ENCODE measurements at regions not wholly inside any gene's neighbourhood (a gene's known extent, or its start where the extent isn't known, plus 50 kb on each side); places are given as distances from the start of the nearest gene placed in this dataset.
A peak's percentile ranks its signal among the peaks of the same experiment; 100 is the strongest.

DNA sequence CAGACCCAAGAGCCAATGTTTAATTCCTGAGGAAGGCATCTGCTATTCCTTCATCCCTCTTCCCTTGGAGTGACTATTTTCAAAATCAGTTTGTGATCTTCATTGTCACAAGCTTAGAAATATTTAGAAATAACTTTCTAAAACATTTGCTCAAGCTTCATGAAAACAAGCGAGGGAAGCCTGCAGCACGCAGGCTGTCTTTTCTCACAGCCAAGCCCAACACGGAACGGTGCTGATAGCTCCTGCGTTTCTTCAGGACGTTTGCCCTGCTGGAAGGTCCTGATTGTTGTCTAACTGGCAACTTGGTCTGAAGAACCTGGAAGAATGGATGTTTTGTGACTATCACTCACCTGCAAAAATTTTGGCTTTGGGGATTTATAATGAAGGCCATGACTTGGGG is 152.5 kb downstream of the FGF9 start:
- DNase-seq = no peak

DNA sequence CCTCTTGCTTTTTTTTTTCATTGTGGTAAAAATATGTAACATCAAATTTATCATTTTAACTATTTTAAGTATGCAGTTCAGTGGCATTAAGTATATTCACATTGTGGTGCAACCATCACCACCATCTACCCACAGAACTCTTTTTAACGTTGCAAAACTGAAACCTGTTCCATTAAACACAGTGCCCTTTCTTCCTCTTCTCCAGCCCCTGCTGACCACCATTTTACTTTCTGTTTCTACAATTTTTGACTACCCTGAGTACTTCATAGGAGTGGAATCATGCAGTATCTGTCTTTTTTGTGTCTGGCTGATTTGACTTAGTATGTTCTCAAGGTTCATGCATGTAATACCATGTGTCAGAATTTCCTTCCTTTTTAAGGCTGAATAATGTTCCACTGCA is 153.1 kb downstream of the FGF9 start:
- DNase-seq = no peak

DNA sequence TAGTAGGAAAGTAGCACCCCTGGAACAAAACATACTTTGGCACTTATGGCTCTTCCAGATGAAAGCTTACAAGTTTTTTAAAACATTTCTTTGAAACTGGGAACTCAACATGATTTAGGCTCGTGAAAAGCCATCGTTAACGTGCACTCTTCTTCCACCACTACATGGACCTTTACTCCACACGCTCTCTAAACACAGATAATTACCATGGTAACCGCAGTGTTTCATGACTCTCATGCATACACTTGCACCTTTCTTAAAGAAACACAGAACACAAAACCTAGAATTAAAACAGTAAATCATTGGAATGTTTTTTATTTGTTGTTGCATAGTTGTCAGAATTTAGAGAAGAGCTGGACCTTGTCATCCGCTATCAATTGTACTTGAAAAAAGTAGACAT is 154.3 kb downstream of the FGF9 start:
- no peak for DNase-seq

DNA sequence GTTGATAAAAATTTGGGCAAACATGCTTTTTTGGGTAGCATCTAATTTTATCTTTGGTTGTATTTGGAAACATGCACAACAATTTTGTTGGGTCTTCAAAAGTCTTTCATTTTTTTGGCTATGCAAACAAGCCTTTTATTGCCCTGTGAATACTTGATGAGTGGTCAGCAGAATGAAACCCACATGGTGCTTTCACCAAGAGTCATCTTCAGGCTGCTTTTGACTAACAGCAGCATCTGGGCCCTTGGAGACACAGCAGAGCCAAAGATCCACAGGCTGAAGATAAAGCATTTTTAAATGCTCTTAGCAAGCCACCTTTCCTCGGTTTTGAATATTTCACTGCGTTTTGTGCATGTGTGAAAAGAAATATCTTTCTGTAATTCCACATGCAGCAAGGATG is 154.9 kb downstream of the FGF9 start:
- DNase-seq = no peak

DNA sequence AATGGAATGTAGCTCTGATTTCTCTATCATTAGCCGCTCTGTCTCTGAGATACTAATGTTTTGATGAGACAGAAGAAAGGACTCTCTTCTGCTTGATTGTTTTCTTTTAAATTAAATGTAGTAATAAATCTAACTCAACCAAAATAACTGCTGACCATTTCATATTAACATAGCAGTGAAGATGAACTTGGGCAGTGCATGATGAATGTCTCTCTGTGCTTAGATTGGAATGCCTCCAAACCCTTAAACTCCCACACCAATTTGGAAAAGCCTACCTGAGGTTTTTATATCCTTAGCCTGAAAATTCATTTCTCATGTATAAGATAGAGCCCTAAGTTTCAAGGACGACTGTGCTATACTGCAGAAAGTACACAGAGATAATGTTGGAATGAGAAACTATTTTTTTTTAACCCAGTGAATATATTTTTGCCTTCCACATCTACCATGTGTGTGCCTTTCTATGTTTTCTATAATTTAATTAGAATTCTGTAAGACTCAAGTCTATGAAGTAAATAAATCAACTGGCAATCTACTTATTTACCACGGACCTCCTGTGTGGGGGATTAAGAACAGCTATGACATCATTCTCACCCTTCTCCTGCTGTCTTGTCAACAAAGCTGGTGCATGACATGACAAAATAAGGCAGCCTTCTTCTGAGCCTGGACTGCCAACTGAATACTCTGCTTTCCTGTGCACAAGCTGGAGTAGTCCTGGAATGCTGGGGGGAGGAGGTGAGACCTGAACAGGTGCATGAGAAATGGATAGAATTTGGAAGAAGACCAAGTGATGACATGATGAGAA is 155.5 kb downstream of the FGF9 start:
- no peak for DNase-seq

DNA sequence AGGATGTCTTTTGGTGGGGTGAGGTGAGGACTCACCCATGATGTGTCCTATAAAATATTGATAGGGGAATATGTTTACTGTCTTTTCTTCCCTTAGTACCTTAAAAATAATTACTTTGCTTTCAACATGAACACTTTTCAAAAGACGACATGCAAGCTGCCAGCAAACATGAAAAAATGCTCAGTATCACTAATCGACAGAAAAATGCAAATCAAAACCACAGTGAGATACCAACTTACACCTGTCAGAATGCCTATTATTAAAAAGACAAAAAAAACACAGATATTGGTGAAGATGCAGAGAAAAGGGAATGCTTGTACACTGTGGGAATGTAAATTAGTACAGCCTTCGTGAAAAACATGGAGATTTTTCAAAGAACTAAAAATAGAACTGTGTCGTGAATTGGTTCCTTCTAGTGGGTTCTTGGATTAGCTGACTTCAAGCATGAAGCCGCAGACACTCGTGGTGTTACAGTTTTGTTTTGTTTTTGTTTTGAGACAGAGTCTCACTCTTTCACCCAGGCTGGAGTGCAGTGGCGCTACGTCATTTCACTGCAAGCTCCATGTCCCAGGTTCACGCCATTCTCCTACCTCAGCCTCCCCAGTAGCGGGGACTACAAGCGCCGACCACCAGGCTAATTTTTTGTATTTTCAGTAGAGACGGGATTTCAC is 160.9 kb downstream of the FGF9 start:
- DNase-seq = no peak

DNA sequence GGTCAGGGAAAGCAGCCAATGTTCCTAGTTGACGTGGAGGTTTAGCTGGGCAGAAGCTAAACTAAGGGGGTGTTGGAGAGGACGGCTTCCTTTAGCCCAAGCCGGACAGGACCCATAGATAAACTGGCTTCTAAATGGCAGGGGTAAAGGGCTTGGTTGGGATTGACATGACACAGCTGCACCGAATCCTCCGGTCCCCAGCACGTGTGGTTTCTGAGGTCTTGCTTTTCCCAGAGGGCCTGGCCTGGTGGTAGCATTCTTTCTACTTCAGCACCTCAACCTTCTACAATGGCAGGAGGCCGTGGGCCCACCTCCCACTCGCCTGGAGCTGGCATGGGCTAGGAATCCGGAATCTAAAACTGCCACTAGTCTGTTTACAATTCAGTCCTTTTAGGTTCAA is 163.0 kb downstream of the FGF9 start:
- no peak for DNase-seq

DNA sequence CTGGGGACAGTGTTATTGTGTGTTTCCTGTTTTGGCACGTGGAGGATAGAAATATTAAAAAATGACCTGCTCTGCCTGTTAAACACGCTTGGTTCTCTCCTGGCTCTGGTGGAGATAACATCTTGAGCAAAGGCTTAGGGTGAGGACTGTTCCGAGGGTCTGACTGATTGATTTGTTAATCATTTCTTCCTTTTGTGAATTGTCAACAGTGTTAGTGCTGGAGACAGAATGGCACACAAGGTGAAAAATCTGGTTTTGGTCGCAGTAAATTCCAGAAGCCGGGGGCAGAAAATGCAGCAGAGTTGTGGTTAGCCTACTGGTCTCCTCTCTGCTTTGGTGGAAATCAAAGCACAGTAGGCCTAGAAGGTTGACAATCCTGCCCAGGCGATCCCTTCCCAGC is 163.6 kb downstream of the FGF9 start:
- no peak for DNase-seq

DNA sequence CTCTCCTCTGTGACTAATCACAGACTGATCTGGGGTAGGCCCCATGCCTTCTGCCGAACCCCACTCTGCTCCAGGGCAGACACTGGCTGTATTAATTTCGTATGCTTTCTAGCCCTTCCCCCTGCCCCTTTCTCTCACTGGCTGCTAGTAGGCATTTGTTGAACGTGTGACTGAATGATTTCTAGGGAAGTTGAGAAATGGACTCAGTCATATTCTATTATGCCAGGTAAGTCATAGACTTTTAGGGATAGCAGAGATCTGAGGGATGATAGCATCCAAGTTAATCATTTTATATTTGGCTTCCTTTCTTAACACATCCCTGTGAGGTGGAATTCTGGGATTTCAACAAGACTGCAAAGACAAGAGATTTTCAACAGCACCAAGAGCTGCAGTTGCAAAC is 166.4 kb downstream of the FGF9 start:
- no peak for DNase-seq

DNA sequence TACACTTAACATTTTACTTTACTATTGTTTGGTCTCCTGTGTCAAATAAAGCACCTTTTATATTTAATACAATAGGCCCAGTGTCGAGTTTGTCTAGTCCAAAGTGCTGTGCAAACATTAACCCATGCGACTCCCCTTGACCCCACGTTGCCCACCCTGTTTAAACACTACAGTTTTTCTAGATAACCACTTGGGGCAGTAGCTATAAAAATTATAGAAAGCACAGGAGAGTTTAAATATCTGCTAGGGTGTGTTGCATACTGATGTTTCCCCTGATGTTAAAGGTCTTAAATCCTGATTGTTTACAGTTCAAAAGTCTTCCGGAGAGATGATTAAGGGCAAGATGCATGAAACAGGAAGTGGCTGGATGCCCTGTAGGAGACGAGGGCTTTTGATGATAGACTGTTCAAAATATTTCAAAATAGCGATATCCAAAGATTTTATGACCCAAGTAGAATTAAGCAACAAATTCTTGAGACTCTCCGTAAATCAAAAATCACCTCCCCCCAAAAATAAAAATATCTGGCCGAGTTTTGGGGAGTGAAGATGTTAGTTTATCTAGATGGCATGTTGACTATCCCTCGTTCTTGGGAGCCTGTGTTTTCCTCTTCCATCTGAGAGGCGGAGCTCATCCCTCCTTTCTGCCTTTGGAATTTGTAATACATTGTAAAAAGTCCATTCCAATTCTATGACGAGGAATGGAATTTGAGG is 167.1 kb downstream of the FGF9 start:
- no peak for DNase-seq

DNA sequence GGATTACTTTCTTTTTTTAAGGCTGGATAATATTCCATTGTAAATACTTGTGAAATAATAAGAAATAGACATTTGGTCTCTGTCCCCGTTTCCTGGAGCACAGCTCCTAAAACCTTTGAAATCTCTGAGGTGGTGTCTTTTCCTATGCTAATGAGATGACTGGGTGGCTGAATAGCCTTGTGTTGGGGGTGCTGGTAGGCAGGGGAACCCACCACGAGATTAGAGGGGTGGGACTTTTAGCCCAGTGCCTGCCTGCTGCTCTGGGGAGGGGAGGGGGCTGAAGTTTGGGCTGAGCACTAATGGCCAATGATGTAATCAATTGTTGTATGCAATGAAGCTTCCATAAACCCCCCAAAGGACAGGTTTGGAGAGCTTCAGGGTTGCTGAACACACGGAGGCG is 175.7 kb downstream of the FGF9 start:
- no peak for DNase-seq

DNA sequence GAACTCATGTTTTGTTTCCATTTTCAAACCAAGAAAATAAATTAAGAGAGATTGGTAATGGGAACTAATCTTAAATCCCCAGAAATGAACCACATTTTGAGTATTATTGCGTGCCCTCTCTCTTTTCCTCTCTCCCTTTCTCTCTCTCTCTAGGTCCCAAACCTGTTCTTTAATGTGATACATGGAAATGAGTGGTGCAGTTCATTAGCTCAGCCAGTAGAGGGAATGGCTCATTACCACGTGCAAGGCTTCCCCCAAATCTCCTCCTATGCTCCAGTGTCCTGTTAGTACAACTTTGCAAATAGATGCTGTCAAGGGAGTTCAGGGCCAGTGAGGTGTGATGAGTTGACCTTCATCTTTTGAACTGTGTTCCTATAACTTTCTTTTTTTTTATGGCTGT is 178.4 kb downstream of the FGF9 start:
- peak; percentile 21 for DNase-seq

DNA sequence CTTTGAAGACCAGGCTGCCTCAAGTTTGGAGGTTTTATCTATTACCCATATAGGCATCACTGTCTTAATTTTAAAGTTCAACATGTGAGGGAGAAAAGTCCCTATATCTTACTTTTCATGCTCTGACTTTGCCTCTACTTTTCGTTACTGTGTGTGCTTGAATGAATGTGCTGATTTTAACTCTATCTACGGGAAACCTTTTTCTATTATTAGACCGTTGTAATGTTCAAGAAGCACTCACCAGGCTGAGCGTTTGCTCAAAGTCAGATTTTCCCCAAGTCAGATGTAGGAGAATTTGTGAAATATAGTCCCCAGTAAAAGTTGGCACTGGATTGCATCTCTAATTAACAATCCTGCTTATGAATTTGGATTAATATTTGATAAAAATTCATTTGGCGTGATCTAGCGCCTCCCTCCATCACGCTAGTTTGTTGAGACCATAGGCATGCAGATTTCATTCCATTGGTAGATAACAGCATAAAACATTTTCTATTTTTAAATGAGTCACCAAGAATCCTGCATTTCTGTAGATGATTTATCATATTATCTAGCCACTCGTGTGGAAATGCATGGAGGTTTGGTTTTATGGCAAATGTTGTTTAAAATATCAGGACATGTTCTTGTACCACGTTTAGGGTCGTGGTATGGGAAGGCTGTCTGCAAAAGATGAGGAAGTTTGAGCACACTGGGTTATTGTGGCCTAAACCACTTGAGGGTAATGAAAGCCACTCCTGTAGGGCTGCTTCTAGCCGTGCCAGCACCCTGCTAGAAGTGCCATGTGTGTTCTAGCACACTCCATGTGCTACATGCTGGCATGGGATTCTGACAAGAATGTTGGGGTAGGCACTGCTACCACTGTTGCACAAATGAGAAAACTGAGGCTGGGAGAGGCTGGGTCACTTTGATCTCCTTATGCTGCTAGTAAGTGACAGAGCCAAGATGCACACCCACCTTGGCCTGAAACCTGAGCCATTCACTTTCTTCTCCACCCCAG is 179.4 kb downstream of the FGF9 start:
- DNase-seq = no peak

DNA sequence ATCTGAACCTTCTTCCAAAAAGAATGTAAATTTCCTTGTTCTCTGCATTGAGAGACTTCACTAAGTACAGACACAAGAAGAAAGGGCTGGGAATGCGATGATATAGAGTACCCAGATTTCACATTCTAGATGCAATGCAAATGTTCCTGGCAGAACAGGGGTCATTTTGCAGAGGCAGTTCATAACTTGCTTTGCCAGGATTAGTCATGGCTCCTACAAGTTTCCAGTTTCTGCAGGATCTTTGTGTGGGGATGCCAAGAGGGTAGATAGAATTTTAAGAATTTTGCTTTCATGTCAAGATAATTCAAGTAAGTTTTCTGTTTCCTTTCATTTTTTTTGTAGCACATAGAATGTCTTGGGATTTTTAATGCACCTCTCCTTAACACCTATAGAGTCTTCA is 181.2 kb downstream of the FGF9 start:
- DNase-seq = no peak

DNA sequence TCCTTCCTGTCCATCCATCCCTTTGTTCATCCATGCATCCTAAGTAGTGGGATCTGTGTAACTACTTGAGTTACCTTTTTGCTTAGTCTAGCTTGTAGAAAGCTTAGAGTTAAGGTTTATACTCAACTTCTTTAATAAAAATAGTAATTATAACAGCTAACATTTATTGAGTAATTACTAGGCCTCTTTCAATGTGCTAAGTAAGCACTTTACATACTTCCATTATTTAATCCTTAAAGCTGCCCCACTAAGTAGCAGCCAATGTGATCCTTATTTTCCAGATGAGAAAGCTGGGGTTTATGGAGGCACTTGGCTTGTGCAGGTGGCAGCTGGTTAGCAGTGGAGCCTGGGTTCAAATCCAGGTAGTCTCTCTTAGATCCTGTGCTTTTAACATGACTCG is 182.9 kb downstream of the FGF9 start:
- DNase-seq = no peak

DNA sequence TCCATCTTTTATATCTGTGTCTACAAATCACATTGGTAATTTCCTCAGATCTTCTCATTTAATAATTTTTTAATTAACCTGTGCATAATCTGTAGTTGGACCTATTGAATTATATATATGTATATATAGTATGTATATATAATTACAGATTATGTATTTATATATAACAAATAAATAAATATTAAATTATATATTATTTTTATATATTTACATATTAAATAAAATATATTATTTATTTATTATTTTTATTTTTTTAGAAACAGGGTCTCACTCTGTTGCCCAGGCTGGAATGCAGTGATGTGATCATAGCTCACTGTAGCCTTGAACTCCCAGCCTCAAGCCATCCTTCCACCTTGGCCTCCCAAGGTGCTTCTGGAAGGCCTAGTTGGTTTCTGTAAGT is 197.9 kb downstream of the FGF9 start:
- no peak for DNase-seq

DNA sequence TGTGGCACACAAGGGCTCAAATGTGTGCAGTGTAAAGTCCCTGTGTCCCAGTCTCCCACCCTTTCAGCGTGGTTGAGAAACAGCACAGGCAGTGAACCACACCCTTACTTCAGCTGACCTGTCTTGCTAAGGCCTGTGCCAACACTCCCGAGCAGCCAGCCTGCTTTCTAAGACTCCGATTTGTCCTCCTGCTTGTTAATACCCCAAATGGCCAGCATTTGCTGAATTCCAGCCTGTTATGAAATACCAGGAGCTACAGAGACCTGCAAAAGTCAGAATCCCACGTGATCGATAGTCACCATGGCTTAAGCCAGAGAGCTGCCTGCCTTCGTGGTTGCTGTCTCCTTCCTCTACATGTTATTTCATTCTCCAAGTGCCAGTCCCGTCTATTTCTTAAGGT is 200.5 kb downstream of the FGF9 start:
- DNase-seq = no peak

DNA sequence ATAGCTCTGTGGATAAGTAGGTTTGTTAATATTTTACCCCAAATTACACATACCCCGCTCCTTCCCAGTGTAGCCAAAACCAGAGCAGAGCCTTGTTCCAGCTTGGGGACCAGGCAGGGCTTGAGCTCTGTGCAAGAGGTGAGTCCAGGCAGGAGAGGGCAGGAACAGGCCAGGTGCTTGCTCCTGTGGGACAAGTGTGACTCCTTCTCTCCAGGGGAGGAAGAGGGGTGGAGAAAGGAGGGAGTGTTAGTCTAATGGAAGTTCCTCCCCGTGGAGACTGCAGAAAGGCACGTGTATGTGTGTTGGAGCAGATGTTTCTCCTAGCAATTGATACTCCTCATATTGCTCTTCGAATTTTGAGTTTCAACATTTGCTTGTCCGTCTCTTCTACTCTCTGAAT is 201.0 kb downstream of the FGF9 start:
- DNase-seq = no peak

DNA sequence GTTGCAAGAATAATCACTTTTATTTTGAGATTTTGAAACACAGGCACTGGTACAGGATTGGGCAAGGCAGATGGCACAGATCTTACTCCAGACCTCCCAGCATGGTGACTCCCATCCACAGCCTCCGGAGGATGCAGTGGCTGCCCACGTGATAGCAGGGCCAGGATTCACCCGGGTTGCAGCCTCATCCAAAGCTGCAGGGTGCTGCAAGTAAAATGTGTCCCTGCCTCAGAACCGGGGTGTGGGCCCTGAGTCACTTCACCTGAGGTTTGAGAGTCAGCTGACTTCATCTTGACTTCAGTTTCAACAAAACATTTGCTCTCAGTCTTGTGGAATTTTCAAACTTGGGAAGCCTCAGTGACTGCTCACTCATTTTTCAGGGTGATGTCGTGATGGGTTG is 201.9 kb downstream of the FGF9 start:
- no peak for DNase-seq

DNA sequence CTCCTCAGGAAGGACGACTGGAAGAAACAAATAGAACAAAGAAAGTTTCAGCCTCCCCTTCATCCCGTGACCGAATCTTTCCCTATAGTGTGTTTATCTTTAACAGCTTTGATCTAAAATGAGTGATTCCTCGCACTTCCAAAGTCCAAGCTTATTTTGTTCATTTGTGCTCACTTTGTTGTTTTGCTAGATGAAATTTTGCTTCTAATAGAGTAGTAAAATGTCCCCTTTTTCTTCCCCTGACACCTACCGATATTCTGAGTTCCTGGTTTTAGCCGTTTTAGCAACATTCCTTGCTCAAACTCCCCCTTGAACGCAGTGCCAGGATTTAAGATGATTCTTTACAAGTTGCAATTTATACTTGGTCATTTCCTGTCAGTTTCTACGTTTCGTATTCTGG is 204.2 kb downstream of the FGF9 start:
- no peak for DNase-seq

DNA sequence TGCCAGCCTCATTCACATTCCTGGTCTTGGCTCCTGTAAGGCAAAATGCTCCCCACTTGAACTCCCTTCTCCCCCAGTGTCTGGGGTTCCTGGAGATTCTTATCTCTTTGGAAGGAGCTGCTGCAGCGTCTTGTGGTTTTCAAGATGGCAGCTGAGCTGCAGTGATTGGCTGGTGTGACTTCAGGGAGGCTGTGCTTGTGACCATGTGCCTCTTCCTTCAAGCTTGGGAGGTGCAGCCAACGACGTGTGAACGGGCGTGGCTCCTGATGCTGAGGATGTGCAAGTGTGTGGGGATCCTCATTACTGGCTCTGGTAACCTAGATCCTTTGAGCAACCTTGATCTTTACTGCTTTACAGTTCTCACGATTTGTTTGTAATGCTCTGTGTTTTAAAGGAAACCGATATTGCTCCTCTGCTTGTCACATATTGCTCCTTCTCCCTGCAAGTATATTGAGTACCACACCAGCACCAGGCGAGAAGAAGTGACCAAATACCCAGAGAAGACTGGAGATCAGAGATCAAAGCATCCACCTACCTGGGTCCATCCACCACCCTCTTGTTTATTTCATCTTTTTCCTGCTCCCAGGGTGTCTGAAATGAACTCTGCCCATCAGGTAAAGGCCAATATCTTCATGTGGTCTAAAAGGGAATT is 208.5 kb downstream of the FGF9 start:
- no peak for DNase-seq

DNA sequence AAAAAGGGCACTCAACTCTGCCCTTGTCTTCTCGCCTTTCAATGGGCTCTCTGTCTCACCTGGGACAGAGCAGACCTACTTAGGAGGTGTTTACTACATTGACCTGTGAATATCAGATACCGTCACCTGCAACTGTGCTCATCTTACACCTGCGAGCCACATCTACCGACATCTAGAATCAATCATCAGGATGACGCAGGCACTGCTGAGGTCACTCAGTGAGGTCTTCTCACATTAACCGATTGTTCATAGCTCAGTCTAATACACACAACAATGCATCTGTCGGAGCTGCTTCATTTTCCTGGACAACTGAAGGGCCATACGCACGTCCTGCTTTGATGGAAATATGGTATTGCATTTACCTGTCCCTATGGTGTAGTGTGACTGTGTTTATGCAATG is 211.9 kb downstream of the FGF9 start:
- DNase-seq = no peak

Data from CD4-positive, alpha-beta T cell treated with Interleukin-6 for 4 hours (primary cell).